Esophagus squamous epithelium (tissue), 5 donors: ENCODE measurements at regions not wholly inside any gene's neighbourhood (a gene's known extent, or its start where the extent isn't known, plus 50 kb on each side); places are given as distances from the start of the nearest gene placed in this dataset.

Experiments used
- DNase-seq: peaks from one replicate; lab custom pipeline; 2025; lab: John Stamatoyannopoulos, UW
- H3K27ac ChIP-seq, 4 donors: fragments of 200-600 bp; sonication (generic); one replicate each; pipeline ENCODE4 v1.5.1; 2016 to 2019; ENCODE audit warnings: mild to moderate bottlenecking in 1 of 4
- H3K27me3 ChIP-seq, 4 donors: fragments of 200-600 bp; sonication (generic); 1 replicate in 3 of 4; 2 replicates in 1 of 4; pipeline versions ENCODE4 v1.5.1 to v1.6.0; 2017 to 2021; ENCODE audit warnings: antibody characterized with exemption in 1 of 4
- H3K36me3 ChIP-seq, 3 donors: fragments of 200-600 bp; sonication (generic); one replicate each; pipeline ENCODE4 v1.5.1; 2016 to 2019
- H3K4me1 ChIP-seq, 3 donors: fragments of 200-600 bp; sonication (generic); one replicate each; pipeline ENCODE4 v1.5.1; 2017 to 2019
- H3K4me3 ChIP-seq, 4 donors: fragments of 200-600 bp; sonication (generic); 1 replicate in 3 of 4; 2 replicates in 1 of 4; pipeline ENCODE4 v1.5.1; 2016 to 2019; ENCODE audit warnings: mild to moderate bottlenecking in 2 of 4, moderate library complexity in 1 of 4
- H3K9me3 ChIP-seq, 3 donors: fragments of 200-600 bp; sonication (generic); one replicate each; pipeline ENCODE4 v1.5.1; 2016 to 2019
- POLR2A ChIP-seq, 4 donors: fragments of 450-650 bp; IDR thresholded peaks; one replicate each; pipeline ENCODE4 v1.6.1; 2017; ENCODE audit warnings: antibody characterized with exemption in 4 of 4, mild to moderate bottlenecking in 4 of 4, moderate library complexity in 3 of 4
- WGBS, 2 donors: methylation state at CpG; one replicate each; pipeline ENCODE4 v1.1.5; 2018; 5-methylcytosine and 5-hydroxymethylcytosine counted together
- intact Hi-C: fragments of 100-400 bp; cut with DNase I; formaldehyde crosslinking; loops from one replicate; pipeline ENCODE4 v1.15.0; 2022
- TF ChIP-seq, protein P1 (sequence below), 6 experiments: fragments of 450-650 bp in 4 of 6; fragments of 200-600 bp in 2 of 6; sonication (generic) in 2 of 6; IDR thresholded peaks; one replicate each; pipeline ENCODE4 v1.5.1; 2016 to 2019; ENCODE audit warnings: antibody characterized with exemption in 6 of 6, mild to moderate bottlenecking in 4 of 6, moderate library complexity in 4 of 6
- donor health status: DM: yes; HTN: yes; CAD: no.

DNA sequence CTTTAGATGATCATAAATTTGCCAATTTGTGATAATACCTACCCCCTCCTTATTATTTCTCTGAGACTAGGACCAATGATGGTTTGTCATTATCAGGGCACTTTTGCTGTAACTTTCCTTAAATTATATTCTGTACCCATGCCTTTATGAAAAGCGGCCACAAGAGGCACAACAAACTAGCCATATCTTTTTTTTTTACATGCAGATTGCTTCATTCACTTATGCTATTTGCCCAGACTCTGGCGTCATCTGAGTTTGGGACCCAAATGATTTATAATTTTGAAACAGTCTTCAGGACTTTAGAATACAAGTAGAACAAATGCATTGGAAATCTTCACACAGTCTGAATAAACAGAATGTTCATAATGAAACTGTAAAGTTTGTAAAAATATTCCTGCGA is 408.1 kb downstream of the MAT2B start:
- intact Hi-C loops, result no loop called here
- H3K36me3 ChIP-seq, result no peaks in the 10 kb centered on the region
- no peaks in the 10 kb centered on the region for H3K4me1 ChIP-seq
- no peaks in the 10 kb centered on the region for H3K9me3 ChIP-seq
- H3K4me3 ChIP-seq, result no peak overlapping the region
- H3K27ac ChIP-seq, result no peak overlapping the region
- DNase-seq, result no peak
- 55 to 72% methylated on average over 3 of the region's 3 CpGs for WGBS, 2 donors
- TF ChIP-seq, protein P1, sequence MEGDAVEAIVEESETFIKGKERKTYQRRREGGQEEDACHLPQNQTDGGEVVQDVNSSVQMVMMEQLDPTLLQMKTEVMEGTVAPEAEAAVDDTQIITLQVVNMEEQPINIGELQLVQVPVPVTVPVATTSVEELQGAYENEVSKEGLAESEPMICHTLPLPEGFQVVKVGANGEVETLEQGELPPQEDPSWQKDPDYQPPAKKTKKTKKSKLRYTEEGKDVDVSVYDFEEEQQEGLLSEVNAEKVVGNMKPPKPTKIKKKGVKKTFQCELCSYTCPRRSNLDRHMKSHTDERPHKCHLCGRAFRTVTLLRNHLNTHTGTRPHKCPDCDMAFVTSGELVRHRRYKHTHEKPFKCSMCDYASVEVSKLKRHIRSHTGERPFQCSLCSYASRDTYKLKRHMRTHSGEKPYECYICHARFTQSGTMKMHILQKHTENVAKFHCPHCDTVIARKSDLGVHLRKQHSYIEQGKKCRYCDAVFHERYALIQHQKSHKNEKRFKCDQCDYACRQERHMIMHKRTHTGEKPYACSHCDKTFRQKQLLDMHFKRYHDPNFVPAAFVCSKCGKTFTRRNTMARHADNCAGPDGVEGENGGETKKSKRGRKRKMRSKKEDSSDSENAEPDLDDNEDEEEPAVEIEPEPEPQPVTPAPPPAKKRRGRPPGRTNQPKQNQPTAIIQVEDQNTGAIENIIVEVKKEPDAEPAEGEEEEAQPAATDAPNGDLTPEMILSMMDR (IDR thresholded peaks at IDR 0.05), result no peak
- no peak for TF ChIP-seq POLR2A (IDR thresholded peaks at IDR 0.05)
- no peaks in the 10 kb centered on the region for H3K27me3 ChIP-seq

GRCh38 chr5:163914910-163915309 is 409.5 kb downstream of the MAT2B start:
- 48 to 64% methylated on average over 1 to 4 of the region's 5 CpGs for WGBS, 2 donors
- H3K4me1 ChIP-seq, result no peaks in the 10 kb centered on the region
- H3K4me3 ChIP-seq, result no peak overlapping the region
- H3K9me3 ChIP-seq, result no peaks in the 10 kb centered on the region
- no peak for TF ChIP-seq POLR2A (IDR thresholded peaks at IDR 0.05)
- intact Hi-C loops, result no loop called here
- DNase-seq, result peak; percentile 16
- H3K27ac ChIP-seq, result no peak overlapping the region
- H3K27me3 ChIP-seq, result no peaks in the 10 kb centered on the region
- H3K36me3 ChIP-seq, result no peaks in the 10 kb centered on the region

- Histone ChIP-seq H3K36me3 (no peaks in the 10 kb centered on the region), H3K4me1 (no peaks in the 10 kb centered on the region), H3K9me3 (peaks cover 0 to 6% (median 0%) of the 10 kb centered on the region in 3 donors), H3K27ac (peak overlapping the region in 2 of 4 donors; percentile 39 to 65), H3K27me3 (no peaks in the 10 kb centered on the region), H3K4me3 (no peak overlapping the region)
- WGBS, 2 donors, result 65 to 80% methylated on average over 5 of the region's 9 CpGs
- intact Hi-C loops, result no loop called here
- DNase-seq, result peak; percentile 8
- TF ChIP-seq, protein P1 (IDR thresholded peaks at IDR 0.05), result no peak
- TF ChIP-seq POLR2A (IDR thresholded peaks at IDR 0.05), result no peak
Observed at GRCh38 chr5:163915481-163915961, 410.1 kb downstream of the MAT2B start.

- DNase-seq, result no peak
- 59 to 67% methylated on average over 2 of the region's 2 CpGs for WGBS, 2 donors
Observed at GRCh38 chr5:163916376-163916775, 411.0 kb downstream of the MAT2B start.

GRCh38 chr5:163916861-163917260 is 411.4 kb downstream of the MAT2B start:
- intact Hi-C loops, result no loop called here
- Histone ChIP-seq H3K27ac (peak overlapping the region in 1 of 4 donors; percentile 49), H3K9me3 (peaks cover 0 to 7% (median 0%) of the 10 kb centered on the region in 3 donors), H3K27me3 (no peaks in the 10 kb centered on the region), H3K4me1 (no peaks in the 10 kb centered on the region), H3K36me3 (no peaks in the 10 kb centered on the region), H3K4me3 (no peak overlapping the region)
- DNase-seq, result no peak
- TF ChIP-seq, protein P1 (IDR thresholded peaks at IDR 0.05), result no peak
- TF ChIP-seq POLR2A (IDR thresholded peaks at IDR 0.05), result no peak
- WGBS, 2 donors, result 50 to 82% methylated on average over 1 of the region's 1 CpG

More at GRCh38 chr5:163916376-163916775, 411.0 kb downstream of the MAT2B start:
- Histone ChIP-seq H3K36me3 (no peaks in the 10 kb centered on the region), H3K27ac (peak overlapping the region in 2 of 4 donors; percentile 39 to 65), H3K9me3 (peaks cover 0 to 7% (median 0%) of the 10 kb centered on the region in 3 donors), H3K4me3 (no peak overlapping the region), H3K27me3 (no peaks in the 10 kb centered on the region), H3K4me1 (no peaks in the 10 kb centered on the region)
- intact Hi-C loops, result no loop called here
- TF ChIP-seq, protein P1 (IDR thresholded peaks at IDR 0.05), result no peak
- TF ChIP-seq POLR2A (IDR thresholded peaks at IDR 0.05), result peak in 1 of 4 donors; percentile 5
